K562 (cell line): ENCODE measurements at regions not wholly inside any gene's neighbourhood (a gene's known extent, or its start where the extent isn't known, plus 50 kb on each side); places are given as distances from the start of the nearest gene placed in this dataset.

Source experiments
- CBX3 ChIP-seq, 2 experiments: IDR thresholded peaks; 1 replicate in 1 of 2; 2 replicates in 1 of 2; pipeline ENCODE4 v1.6.1; 2012; ENCODE audit warnings: inconsistent platforms in 2 of 2, low read length in 2 of 2, borderline replicate concordance in 1 of 2, control low read depth in 1 of 2
- NFE2 ChIP-seq: IDR thresholded peaks from 2 replicates; pipeline ENCODE4 v1.6.1; 2014; ENCODE audit warnings: antibody characterized with exemption, low read depth
- POLR2A ChIP-seq: fragments of 450-650 bp; conservative IDR thresholded peaks from 2 replicates; pipeline ENCODE4 v1.6.1; 2016
- SMC3 ChIP-seq: conservative IDR thresholded peaks from 2 replicates; pipeline ENCODE4 v1.6.1; 2011; ENCODE audit warnings: low read depth, low read length, improper control_type of control experiment; ENCODE audit not compliant: insufficient read depth
- SNRNP70 ChIP-seq: fragments of 200-400 bp; formaldehyde crosslinking; optimal IDR thresholded peaks from 2 replicates; pipeline ENCODE3; 2017; ENCODE audit warnings: low read depth, low read length
- SREBF1 ChIP-seq: fragments of 150-350 bp; IDR thresholded peaks from 2 replicates; pipeline ENCODE4 v1.6.1; 2014; ENCODE audit warnings: antibody characterized with exemption, low read depth, low read length, borderline replicate concordance
- U2AF2 ChIP-seq: fragments of 200-400 bp; formaldehyde crosslinking; optimal IDR thresholded peaks from 2 replicates; pipeline ENCODE3; 2017; ENCODE audit warnings: low read depth, mild to moderate bottlenecking, low read length
- ZNF644 ChIP-seq: fragments of 200-800 bp; sonication (Bioruptor generic); IDR thresholded peaks from 2 replicates; pipeline ENCODE4 v1.6.1; 2016; ENCODE audit warnings: low read depth, missing genetic modification characterization, missing compliant biosample characterization
- ZNF699 ChIP-seq: fragments of 250-450 bp; sonication (Bioruptor Pico); IDR thresholded peaks from 2 replicates; pipeline ENCODE4 v1.8.0; 2021; ENCODE audit warnings: mild to moderate bottlenecking, moderate library complexity; ENCODE audit not compliant: insufficient replicate concordance
- TF ChIP-seq, protein P1 (sequence below): fragments of 450-650 bp; IDR thresholded peaks from 2 replicates; pipeline ENCODE4 v1.6.1; 2016; ENCODE audit warnings: low read depth
- TF ChIP-seq, protein P2 (sequence below), 3 experiments: IDR thresholded peaks in 2 of 3; conservative IDR thresholded peaks in 1 of 3; 2 replicates each; pipeline ENCODE4 v1.5.1; 2011 to 2012; ENCODE audit warnings: low read length in 3 of 3, mild to moderate bottlenecking in 3 of 3, control low read depth in 2 of 3, improper control_type of control experiment in 1 of 3, inconsistent platforms in 1 of 3, low read depth in 1 of 3, mixed read lengths in 1 of 3, moderate library complexity in 1 of 3; ENCODE audit not compliant: insufficient read depth in 2 of 3

- no peak for TF ChIP-seq ZNF644 (tag)
- no peak for TF ChIP-seq SNRNP70
- no peak for TF ChIP-seq ZNF699 (CRISPR knock-in tag)
- TF ChIP-seq, protein P1, sequence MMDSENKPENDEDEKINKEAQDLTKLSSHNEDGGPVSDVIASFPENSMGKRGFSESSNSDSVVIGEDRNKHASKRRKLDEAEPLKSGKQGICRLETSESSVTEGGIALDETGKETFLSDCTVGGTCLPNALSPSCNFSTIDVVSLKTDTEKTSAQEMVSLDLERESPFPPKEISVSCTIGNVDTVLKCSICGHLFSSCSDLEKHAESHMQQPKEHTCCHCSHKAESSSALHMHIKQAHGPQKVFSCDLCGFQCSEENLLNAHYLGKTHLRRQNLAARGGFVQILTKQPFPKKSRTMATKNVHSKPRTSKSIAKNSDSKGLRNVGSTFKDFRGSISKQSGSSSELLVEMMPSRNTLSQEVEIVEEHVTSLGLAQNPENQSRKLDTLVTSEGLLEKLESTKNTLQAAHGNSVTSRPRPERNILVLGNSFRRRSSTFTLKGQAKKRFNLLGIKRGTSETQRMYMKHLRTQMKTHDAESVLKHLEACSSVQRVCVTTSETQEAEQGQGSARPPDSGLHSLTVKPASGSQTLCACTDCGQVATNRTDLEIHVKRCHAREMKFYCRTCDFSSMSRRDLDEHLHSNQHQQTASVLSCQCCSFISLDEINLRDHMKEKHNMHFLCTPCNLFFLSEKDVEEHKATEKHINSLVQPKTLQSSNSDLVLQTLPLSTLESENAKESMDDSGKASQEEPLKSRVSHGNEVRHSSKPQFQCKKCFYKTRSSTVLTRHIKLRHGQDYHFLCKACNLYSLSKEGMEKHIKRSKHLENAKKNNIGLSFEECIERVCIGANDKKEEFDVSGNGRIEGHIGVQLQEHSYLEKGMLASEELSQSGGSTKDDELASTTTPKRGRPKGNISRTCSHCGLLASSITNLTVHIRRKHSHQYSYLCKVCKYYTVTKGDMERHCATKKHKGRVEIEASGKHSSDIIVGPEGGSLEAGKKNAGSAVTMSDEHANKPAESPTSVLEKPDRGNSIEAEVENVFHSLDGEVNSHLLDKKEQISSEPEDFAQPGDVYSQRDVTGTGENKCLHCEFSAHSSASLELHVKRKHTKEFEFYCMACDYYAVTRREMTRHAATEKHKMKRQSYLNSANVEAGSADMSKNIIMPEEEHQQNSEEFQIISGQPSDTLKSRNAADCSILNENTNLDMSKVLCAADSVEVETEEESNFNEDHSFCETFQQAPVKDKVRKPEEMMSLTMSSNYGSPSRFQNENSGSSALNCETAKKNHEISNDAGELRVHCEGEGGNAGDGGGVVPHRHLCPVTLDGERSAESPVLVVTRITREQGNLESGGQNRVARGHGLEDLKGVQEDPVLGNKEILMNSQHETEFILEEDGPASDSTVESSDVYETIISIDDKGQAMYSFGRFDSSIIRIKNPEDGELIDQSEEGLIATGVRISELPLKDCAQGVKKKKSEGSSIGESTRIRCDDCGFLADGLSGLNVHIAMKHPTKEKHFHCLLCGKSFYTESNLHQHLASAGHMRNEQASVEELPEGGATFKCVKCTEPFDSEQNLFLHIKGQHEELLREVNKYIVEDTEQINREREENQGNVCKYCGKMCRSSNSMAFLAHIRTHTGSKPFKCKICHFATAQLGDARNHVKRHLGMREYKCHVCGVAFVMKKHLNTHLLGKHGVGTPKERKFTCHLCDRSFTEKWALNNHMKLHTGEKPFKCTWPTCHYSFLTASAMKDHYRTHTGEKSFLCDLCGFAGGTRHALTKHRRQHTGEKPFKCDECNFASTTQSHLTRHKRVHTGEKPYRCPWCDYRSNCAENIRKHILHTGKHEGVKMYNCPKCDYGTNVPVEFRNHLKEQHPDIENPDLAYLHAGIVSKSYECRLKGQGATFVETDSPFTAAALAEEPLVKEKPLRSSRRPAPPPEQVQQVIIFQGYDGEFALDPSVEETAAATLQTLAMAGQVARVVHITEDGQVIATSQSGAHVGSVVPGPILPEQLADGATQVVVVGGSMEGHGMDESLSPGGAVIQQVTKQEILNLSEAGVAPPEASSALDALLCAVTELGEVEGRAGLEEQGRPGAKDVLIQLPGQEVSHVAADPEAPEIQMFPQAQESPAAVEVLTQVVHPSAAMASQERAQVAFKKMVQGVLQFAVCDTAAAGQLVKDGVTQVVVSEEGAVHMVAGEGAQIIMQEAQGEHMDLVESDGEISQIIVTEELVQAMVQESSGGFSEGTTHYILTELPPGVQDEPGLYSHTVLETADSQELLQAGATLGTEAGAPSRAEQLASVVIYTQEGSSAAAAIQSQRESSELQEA = no peak
- no peak for TF ChIP-seq CBX3 (IDR thresholded peaks at IDR 0.05; ENCODE audit: borderline replicate concordance in 1 of 2, low read length in 2 of 2)
- TF ChIP-seq, protein P2, sequence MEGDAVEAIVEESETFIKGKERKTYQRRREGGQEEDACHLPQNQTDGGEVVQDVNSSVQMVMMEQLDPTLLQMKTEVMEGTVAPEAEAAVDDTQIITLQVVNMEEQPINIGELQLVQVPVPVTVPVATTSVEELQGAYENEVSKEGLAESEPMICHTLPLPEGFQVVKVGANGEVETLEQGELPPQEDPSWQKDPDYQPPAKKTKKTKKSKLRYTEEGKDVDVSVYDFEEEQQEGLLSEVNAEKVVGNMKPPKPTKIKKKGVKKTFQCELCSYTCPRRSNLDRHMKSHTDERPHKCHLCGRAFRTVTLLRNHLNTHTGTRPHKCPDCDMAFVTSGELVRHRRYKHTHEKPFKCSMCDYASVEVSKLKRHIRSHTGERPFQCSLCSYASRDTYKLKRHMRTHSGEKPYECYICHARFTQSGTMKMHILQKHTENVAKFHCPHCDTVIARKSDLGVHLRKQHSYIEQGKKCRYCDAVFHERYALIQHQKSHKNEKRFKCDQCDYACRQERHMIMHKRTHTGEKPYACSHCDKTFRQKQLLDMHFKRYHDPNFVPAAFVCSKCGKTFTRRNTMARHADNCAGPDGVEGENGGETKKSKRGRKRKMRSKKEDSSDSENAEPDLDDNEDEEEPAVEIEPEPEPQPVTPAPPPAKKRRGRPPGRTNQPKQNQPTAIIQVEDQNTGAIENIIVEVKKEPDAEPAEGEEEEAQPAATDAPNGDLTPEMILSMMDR (IDR thresholded peaks at IDR 0.05 in 2 of 3, conservative IDR thresholded peaks at IDR 0.05 in 1 of 3; ENCODE audit: insufficient read depth in 2 of 3, low read depth in 1 of 3, low read length in 3 of 3) = no peak
- TF ChIP-seq POLR2A = no peak
- no peak for TF ChIP-seq NFE2
- TF ChIP-seq U2AF2 = no peak
- TF ChIP-seq SREBF1 = no peak
- TF ChIP-seq SMC3 = no peak
Measured at GRCh38 chrX:42933187-42933586, 155.2 kb upstream of the PPP1R2C start.
